GM12878 (cell line): ENCODE measurements at regions not wholly inside any gene's neighbourhood (a gene's known extent, or its start where the extent isn't known, plus 50 kb on each side); places are given as distances from the start of the nearest gene placed in this dataset.

Source experiments
- ATAC-seq: fragments of 200-7000 bp; cut with Tn5 transposase; 3 replicates; pipeline ENCODE4 v1.9.1; 2020; ENCODE audit warnings: mild to moderate bottlenecking, moderate library complexity
- BruUV-seq: library from RNA; stranded (reverse); fragments of 400-500 nt; replicated peaks from 2 replicates; lab custom pipeline; 2021; lab: Mats Ljungman, UMichigan
- CTCF ChIA-PET: fragments of 300-600 bp; sonication (Branson Sonifier 250); formaldehyde crosslinking; extraction: SDS; loops from one replicate; lab custom pipeline; 2021; ENCODE audit warnings: inconsistent platforms; lab: Yijun Ruan, JAX
- POLR2A ChIA-PET: fragments of 350-600 bp; formaldehyde crosslinking; extraction: SDS; loops from one replicate; lab custom pipeline; 2021; ENCODE audit warnings: inconsistent platforms; lab: Charles Lee
- RAD21 ChIA-PET: fragments of 300-600 bp; sonication (Branson Sonifier 250); formaldehyde crosslinking; loops from one replicate; lab custom pipeline; 2023; ENCODE audit warnings: antibody characterized with exemption; ENCODE audit not compliant: unreplicated experiment; lab: Charles Lee
- SMC1A ChIA-PET: fragments of 300-600 bp; sonication (Branson Sonifier 250); formaldehyde crosslinking; loops from one replicate; lab custom pipeline; 2023; ENCODE audit not compliant: unreplicated experiment, uncharacterized antibody; lab: Charles Lee
- DNase-seq: peaks from one replicate; pipeline ENCODE4 v3.0.0-alpha.2; 2011; ENCODE audit warnings: low read depth, low spot score
- FAIRE-seq: peaks from 3 replicates; lab custom pipeline; 2011; peaks lifted over from hg19 to GRCh38; lab: Jason Lieb, UNC
- H2AFZ ChIP-seq: 2 replicates; pipeline ENCODE4 v1.6.0; 2011; ENCODE audit warnings: low read depth, low read length, control low read depth; ENCODE audit not compliant: control insufficient read depth
- H3K27ac ChIP-seq: 2 replicates; pipeline ENCODE4 v1.5.1; 2011; ENCODE audit warnings: control low read depth; ENCODE audit not compliant: control insufficient read depth, insufficient read depth
- H3K27me3 ChIP-seq, 2 experiments: replicated peaks in 1 of 2; 2 replicates each; pipeline versions ENCODE4 v1.6.0 to v1.6.1; 2011; ENCODE audit warnings: low read length in 1 of 2; ENCODE audit not compliant: control insufficient read depth in 2 of 2, insufficient read depth in 2 of 2
- H3K36me3 ChIP-seq, 2 experiments: 2 replicates each; pipeline ENCODE4 v1.5.1; 2011; ENCODE audit warnings: low read length in 1 of 2; ENCODE audit not compliant: control insufficient read depth in 2 of 2, insufficient read depth in 2 of 2
- H3K4me1 ChIP-seq: 2 replicates; pipeline ENCODE4 v1.6.1; 2011; ENCODE audit warnings: mild to moderate bottlenecking, low read length, moderate library complexity, mixed read lengths; ENCODE audit not compliant: control insufficient read depth, insufficient read depth
- H3K4me2 ChIP-seq: 2 replicates; pipeline ENCODE4 v1.6.0; 2011; ENCODE audit warnings: control low read depth; ENCODE audit not compliant: control insufficient read depth, insufficient read depth
- H3K4me3 ChIP-seq: fragments of 200-600 bp; sonication (generic); 2 replicates; pipeline ENCODE4 v1.5.1; 2016
- H3K79me2 ChIP-seq: 2 replicates; pipeline ENCODE4 v1.6.0; 2011; ENCODE audit warnings: low read length; ENCODE audit not compliant: control insufficient read depth, insufficient read depth
- H3K9ac ChIP-seq: 2 replicates; pipeline ENCODE4 v1.8.0; 2011; ENCODE audit warnings: low read length, control low read depth, mixed read lengths; ENCODE audit not compliant: control insufficient read depth, insufficient read depth
- H3K9me3 ChIP-seq: replicated peaks from 3 replicates; pipeline ENCODE4 v1.5.1; 2011; ENCODE audit warnings: mild to moderate bottlenecking, low read length; ENCODE audit not compliant: control insufficient read depth, insufficient read depth
- H4K20me1 ChIP-seq: 2 replicates; pipeline ENCODE4 v1.6.0; 2011; ENCODE audit not compliant: control insufficient read depth, insufficient read depth
- BHLHE40 ChIP-seq, 2 experiments: fragments of 450-650 bp in 1 of 2; IDR thresholded peaks; 2 replicates each; pipeline ENCODE4 v1.6.1; 2011 to 2017; ENCODE audit warnings: low read depth in 2 of 2, borderline replicate concordance in 1 of 2, improper control_type of control experiment in 1 of 2, low read length in 1 of 2, mild to moderate bottlenecking in 1 of 2
- BRCA1 ChIP-seq: IDR thresholded peaks from 2 replicates; pipeline ENCODE4 v1.6.1; 2011; ENCODE audit warnings: low read depth, low read length, improper control_type of control experiment
- CBFB ChIP-seq: IDR thresholded peaks from 2 replicates; pipeline ENCODE4 v1.6.1; 2016; ENCODE audit warnings: antibody characterized with exemption, low read depth
- CTCF ChIP-seq, 3 experiments: IDR thresholded peaks in 2 of 3; conservative IDR thresholded peaks in 1 of 3; 2 replicates each; pipeline ENCODE4 v1.5.1; 2011; ENCODE audit warnings: low read depth in 3 of 3, low read length in 3 of 3, mild to moderate bottlenecking in 3 of 3, control low read depth in 2 of 3, moderate library complexity in 2 of 3, inconsistent platforms in 1 of 3, mixed read lengths in 1 of 3; ENCODE audit not compliant: control insufficient read depth in 2 of 3, insufficient read depth in 1 of 3; ENCODE audit errors: extremely low read depth in 1 of 3
- DPF2 ChIP-seq: fragments of 450-650 bp; IDR thresholded peaks from 2 replicates; pipeline ENCODE4 v1.6.1; 2017; ENCODE audit warnings: mild to moderate bottlenecking
- KLF5 ChIP-seq: fragments of 450-650 bp; IDR thresholded peaks from 2 replicates; pipeline ENCODE4 v1.6.1; 2014; ENCODE audit warnings: mild to moderate bottlenecking; ENCODE audit not compliant: partially characterized antibody
- MLLT1 ChIP-seq: fragments of 450-650 bp; IDR thresholded peaks from 2 replicates; pipeline ENCODE4 v1.6.1; 2016; ENCODE audit warnings: mild to moderate bottlenecking
- MTA2 ChIP-seq: fragments of 450-650 bp; IDR thresholded peaks from 2 replicates; pipeline ENCODE4 v1.6.1; 2016; ENCODE audit warnings: low read depth, mild to moderate bottlenecking, moderate library complexity
- TAF1 ChIP-seq: IDR thresholded peaks from 2 replicates; pipeline ENCODE4 v1.6.1; 2011; ENCODE audit warnings: mild to moderate bottlenecking, low read depth, low read length, borderline replicate concordance
- WGBS: methylation state at CpG from one replicate; pipeline ENCODE4 v1.1.6; 2016; ENCODE audit warnings: low lambda C conversion rate; ENCODE audit not compliant: insufficient replicate concordance, insufficient coverage; ENCODE audit errors: missing lambda C conversion rate; 5-methylcytosine and 5-hydroxymethylcytosine counted together
- in situ Hi-C: fragments of 300-500 bp; cut with MboI; formaldehyde crosslinking; loops from 9 replicates; pipeline ENCODE4 v1.14.3; 2018; ENCODE audit warnings: mixed read lengths
- intact Hi-C: fragments of 100-400 bp; cut with micrococcal nuclease; formaldehyde crosslinking; loops from one replicate; pipeline ENCODE4 v1.14.2; 2022; ENCODE audit not compliant: unreplicated experiment
- TF ChIP-seq, protein P1 (sequence below): IDR thresholded peaks from 2 replicates; pipeline ENCODE4 v1.6.1; 2011; ENCODE audit warnings: mild to moderate bottlenecking, low read depth, low read length, moderate library complexity; ENCODE audit not compliant: insufficient replicate concordance
- TF ChIP-seq, protein P2 (sequence below): fragments of 150-350 bp; IDR thresholded peaks from 2 replicates; pipeline ENCODE4 v1.6.1; 2016; ENCODE audit warnings: low read depth, low read length

DNA sequence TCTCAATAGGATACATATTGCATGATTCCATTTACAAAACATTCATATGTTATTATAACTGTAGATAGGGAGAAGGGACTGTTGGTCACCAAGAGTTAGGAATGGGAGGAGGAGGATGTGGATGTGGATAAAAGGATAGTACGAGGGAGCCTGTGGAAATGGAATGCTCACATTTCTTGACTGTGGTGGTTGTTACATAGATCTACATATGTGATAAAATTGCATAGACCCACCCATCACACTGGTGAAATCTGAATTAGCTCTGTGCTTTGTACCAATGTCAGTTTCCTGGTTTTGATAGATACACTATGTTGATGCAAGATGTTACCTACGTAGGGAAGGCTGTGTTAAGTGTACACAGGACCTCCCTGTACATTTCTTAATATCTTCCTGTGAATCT, 233.5 kb upstream of the MTPN start:
- Histone ChIP-seq H3K27me3 (no peaks in the 10 kb centered on the region), H3K9me3 (no peaks in the 10 kb centered on the region; the same call in 2 of the 3 replicates), H2AFZ (no peak overlapping the region), H3K9ac (no peak overlapping the region), H3K27ac (no peak overlapping the region), H3K4me1 (no peaks in the 10 kb centered on the region), H4K20me1 (no peaks in the 10 kb centered on the region), H3K4me3 (no peak overlapping the region), H3K4me2 (no peak overlapping the region), H3K36me3 (no peaks in the 10 kb centered on the region), H3K79me2 (no peaks in the 10 kb centered on the region)
- ATAC-seq = no peak
- WGBS = 21% methylated on average over 2 of the region's 2 CpGs
- TF ChIP-seq MLLT1 (no peak), KLF5 (no peak), MTA2 (no peak), CBFB (no peak), BHLHE40 (IDR thresholded peaks at IDR 0.05; ENCODE audit: borderline replicate concordance in 1 of 2, low read depth in 2 of 2, low read length in 1 of 2) (no peak), BRCA1 (no peak), TAF1 (no peak), DPF2 (no peak), CTCF (IDR thresholded peaks at IDR 0.05 in 2 of 3, conservative IDR thresholded peaks at IDR 0.05 in 1 of 3; ENCODE audit: control insufficient read depth in 2 of 3, extremely low read depth in 1 of 3, insufficient read depth in 1 of 3, low read depth in 3 of 3, low read length in 3 of 3) (no peak)
- TF ChIP-seq, protein P1, sequence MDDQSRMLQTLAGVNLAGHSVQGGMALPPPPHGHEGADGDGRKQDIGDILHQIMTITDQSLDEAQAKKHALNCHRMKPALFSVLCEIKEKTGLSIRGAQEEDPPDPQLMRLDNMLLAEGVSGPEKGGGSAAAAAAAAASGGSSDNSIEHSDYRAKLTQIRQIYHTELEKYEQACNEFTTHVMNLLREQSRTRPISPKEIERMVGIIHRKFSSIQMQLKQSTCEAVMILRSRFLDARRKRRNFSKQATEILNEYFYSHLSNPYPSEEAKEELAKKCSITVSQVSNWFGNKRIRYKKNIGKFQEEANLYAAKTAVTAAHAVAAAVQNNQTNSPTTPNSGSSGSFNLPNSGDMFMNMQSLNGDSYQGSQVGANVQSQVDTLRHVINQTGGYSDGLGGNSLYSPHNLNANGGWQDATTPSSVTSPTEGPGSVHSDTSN = no peak
- TF ChIP-seq, protein P2, sequence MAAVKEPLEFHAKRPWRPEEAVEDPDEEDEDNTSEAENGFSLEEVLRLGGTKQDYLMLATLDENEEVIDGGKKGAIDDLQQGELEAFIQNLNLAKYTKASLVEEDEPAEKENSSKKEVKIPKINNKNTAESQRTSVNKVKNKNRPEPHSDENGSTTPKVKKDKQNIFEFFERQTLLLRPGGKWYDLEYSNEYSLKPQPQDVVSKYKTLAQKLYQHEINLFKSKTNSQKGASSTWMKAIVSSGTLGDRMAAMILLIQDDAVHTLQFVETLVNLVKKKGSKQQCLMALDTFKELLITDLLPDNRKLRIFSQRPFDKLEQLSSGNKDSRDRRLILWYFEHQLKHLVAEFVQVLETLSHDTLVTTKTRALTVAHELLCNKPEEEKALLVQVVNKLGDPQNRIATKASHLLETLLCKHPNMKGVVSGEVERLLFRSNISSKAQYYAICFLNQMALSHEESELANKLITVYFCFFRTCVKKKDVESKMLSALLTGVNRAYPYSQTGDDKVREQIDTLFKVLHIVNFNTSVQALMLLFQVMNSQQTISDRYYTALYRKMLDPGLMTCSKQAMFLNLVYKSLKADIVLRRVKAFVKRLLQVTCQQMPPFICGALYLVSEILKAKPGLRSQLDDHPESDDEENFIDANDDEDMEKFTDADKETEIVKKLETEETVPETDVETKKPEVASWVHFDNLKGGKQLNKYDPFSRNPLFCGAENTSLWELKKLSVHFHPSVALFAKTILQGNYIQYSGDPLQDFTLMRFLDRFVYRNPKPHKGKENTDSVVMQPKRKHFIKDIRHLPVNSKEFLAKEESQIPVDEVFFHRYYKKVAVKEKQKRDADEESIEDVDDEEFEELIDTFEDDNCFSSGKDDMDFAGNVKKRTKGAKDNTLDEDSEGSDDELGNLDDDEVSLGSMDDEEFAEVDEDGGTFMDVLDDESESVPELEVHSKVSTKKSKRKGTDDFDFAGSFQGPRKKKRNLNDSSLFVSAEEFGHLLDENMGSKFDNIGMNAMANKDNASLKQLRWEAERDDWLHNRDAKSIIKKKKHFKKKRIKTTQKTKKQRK = no peak
- BruUV-seq = no TSS peak
- in situ Hi-C loops (no loop called here), intact Hi-C loops (no loop called here)
- ChIA-PET SMC1A (no interaction called here), CTCF (no interaction called here), POLR2A (no interaction called here), RAD21 (no interaction called here)
- no peak for DNase-seq
- FAIRE-seq = no peak
